ENCODE measurements at regions not wholly inside any gene's neighbourhood (a gene's known extent, or its start where the extent isn't known, plus 50 kb on each side); places are given as distances from the start of the nearest gene placed in this dataset.
"Not testable (repeated sequence)": the region's sequence is repeated elsewhere in the genome, so short reads cannot be mapped to it uniquely, and the experiment has no call there.

GRCh38 chr6:112956696-112957535 is 609.8 kb downstream of the RFPL4B start:
- ATAC-seq (ENCODE audit: low FRiP score) (peak; percentile 91), DNase-seq (ENCODE audit: low spot score) (no peak)
- TF ChIP-seq, protein P1, sequence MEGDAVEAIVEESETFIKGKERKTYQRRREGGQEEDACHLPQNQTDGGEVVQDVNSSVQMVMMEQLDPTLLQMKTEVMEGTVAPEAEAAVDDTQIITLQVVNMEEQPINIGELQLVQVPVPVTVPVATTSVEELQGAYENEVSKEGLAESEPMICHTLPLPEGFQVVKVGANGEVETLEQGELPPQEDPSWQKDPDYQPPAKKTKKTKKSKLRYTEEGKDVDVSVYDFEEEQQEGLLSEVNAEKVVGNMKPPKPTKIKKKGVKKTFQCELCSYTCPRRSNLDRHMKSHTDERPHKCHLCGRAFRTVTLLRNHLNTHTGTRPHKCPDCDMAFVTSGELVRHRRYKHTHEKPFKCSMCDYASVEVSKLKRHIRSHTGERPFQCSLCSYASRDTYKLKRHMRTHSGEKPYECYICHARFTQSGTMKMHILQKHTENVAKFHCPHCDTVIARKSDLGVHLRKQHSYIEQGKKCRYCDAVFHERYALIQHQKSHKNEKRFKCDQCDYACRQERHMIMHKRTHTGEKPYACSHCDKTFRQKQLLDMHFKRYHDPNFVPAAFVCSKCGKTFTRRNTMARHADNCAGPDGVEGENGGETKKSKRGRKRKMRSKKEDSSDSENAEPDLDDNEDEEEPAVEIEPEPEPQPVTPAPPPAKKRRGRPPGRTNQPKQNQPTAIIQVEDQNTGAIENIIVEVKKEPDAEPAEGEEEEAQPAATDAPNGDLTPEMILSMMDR (IDR thresholded peaks at IDR 0.05), result no peak

DNA sequence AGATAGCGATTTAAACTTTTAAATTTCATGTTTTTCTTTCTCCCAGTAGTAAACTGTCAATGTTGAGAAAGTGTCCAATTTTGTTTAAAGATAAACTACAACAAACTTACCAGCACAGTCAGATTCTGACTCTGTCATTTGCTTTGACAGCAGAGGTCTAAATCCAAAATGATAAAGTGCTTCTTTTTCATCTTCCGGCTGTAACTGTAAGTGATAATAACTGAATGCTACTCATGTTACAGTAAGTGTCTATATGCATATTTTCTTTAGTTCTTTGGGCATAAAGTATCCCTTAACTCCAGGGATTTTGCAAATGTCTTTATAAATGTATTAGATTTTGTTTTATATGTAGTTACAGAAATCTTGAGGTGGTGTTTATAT is 610.4 kb downstream of the RFPL4B start:
- TF ChIP-seq, protein P1 (IDR thresholded peaks at IDR 0.05), result no peak
- no peak for ATAC-seq (ENCODE audit: low FRiP score)
- DNase-seq (ENCODE audit: low spot score), result no peak

- not testable (repeated sequence) for ATAC-seq (ENCODE audit: low FRiP score)
These were observed 613.0 kb downstream of the RFPL4B start for GRCh38 chr6:112960130-112960529.

DNA sequence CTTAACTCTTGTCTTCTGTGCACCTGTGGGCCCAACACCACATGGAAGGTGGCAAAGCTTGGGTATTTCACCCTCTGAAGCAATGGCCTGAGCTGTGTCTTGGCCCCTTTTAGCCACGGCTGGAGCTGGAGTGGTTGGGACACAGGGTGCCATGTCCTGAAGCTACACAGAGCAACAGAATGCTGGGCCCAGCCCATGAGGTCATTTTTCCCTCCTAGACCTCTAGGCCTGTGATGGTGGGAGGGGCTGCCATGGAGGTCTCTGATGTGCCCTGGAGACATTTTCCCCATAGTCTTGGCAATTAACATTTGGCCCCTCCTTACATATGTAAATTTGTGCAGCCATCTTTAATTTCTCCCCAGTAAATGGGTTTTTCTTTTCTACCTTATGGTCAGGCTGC is 620.8 kb downstream of the RFPL4B start:
- no peak for ATAC-seq (ENCODE audit: low FRiP score)
- no peak for DNase-seq (ENCODE audit: low spot score)
- TF ChIP-seq, protein P1 (IDR thresholded peaks at IDR 0.05), result no peak

More at GRCh38 chr6:112960130-112960529, 613.0 kb downstream of the RFPL4B start:
- not testable (repeated sequence) for DNase-seq (ENCODE audit: low spot score)

DNA sequence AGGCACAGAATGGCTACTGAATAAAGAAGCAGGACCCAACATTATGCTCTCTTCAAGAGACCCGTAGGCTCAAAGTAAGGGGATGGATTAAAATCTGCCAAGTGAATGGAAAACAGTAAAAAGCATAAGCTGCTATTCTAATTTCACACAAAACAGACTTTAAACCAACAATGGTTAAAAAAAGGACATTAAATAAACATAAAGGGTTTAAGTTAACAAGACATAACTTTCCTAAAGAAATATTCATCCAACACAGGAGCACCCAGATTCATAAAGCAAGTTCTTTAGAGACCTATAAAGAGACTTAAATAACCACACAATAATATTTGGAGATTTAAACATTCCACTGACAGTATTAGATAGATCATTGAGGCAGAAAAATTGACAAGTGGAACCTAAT is 624.5 kb downstream of the RFPL4B start:
- no peak for DNase-seq (ENCODE audit: low spot score)
- no peak for ATAC-seq (ENCODE audit: low FRiP score)

DNA sequence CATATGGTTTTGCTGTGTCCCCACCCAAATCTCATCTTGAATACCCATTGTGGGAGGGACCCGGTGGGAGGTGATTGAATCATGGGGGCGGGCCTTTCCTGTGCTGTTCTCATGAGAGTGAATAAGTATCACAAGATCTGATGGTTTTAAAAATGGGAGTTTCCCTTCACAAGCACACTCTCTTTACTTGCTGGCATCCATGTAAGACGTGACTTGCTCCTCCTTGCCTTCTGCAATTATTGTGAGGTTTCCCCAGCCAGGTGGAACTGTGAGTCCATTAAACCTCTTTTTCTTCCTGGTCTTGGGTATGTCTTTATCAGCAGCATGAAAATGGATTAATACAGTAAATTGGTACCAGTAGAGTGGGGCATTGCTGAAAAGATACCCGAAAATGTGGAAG is 627.8 kb downstream of the RFPL4B start:
- DNase-seq (ENCODE audit: low spot score); ATAC-seq (ENCODE audit: low FRiP score): not testable (repeated sequence)

More for the DNA sequence above, 624.5 kb downstream of the RFPL4B start:
- TF ChIP-seq, protein P1 (IDR thresholded peaks at IDR 0.05), result no peak

DNA sequence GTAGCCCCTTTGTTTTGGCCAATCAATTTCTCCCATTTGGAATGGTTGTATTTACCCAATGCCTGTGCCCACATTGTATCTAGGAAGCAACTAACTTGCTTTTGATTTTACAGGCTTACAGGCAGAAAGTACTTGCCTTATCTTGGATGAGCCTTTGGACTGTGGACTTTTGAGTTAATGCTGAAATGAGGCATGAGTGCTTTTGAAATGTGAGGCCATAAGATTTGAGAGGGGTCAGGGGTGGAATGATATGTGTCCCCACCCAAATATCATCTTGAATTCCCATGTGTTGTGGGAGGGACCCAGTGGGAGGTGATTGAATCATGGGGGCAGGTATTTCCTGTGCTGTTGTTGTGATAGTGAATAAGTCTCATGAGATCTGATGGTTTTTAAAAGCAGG is 629.4 kb downstream of the RFPL4B start:
- not testable (repeated sequence) for DNase-seq (ENCODE audit: low spot score); ATAC-seq (ENCODE audit: low FRiP score)

GRCh38 chr6:112979830-112980229 is 632.7 kb downstream of the RFPL4B start:
- ATAC-seq (ENCODE audit: low FRiP score) (no peak), DNase-seq (ENCODE audit: low spot score) (no peak)
- TF ChIP-seq, protein P1 (IDR thresholded peaks at IDR 0.05), result no peak
